Mesenchymal stem cell (in vitro differentiated cells and primary cell): ENCODE measurements at regions not wholly inside any gene's neighbourhood (a gene's known extent, or its start where the extent isn't known, plus 50 kb on each side); places are given as distances from the start of the nearest gene placed in this dataset.
"Not testable (repeated sequence)": the region's sequence is repeated elsewhere in the genome, so short reads cannot be mapped to it uniquely, and the experiment has no call there.

Experiments
- DNase-seq: peaks from one replicate; pipeline ENCODE4 v3.0.0-alpha.2; 2013
- H2AFZ ChIP-seq: one replicate; pipeline ENCODE4 v1.6.1; 2013; ENCODE audit warnings: low read depth, mild to moderate bottlenecking, control low read depth, inconsistent platforms, low read length, moderate library complexity
- H2AK5ac ChIP-seq: 2 replicates; pipeline ENCODE4 v1.6.1; 2013; ENCODE audit warnings: low read length, moderate library complexity, mild to moderate bottlenecking, inconsistent platforms; ENCODE audit not compliant: severe bottlenecking
- H2BK120ac ChIP-seq: one replicate; pipeline ENCODE4 v1.6.1; 2013; ENCODE audit warnings: low read depth, mild to moderate bottlenecking, inconsistent platforms, low read length, moderate library complexity
- H2BK12ac ChIP-seq, 2 experiments: one replicate each; pipeline ENCODE4 v1.6.1; 2013; ENCODE audit warnings: inconsistent platforms in 2 of 2, low read length in 2 of 2, mild to moderate bottlenecking in 2 of 2, moderate library complexity in 2 of 2, control low read depth in 1 of 2
- H2BK15ac ChIP-seq: one replicate; pipeline ENCODE4 v1.6.1; 2013; ENCODE audit warnings: mild to moderate bottlenecking, low read depth, inconsistent platforms; ENCODE audit not compliant: poor library complexity, severe bottlenecking
- H2BK5ac ChIP-seq: 2 replicates; pipeline ENCODE4 v1.6.1; 2013; ENCODE audit warnings: low read depth, mild to moderate bottlenecking, low read length, control low read depth, inconsistent platforms; ENCODE audit not compliant: poor library complexity, severe bottlenecking
- H3K14ac ChIP-seq, 2 experiments: one replicate each; pipeline ENCODE4 v1.6.1; 2013; ENCODE audit warnings: inconsistent platforms in 2 of 2, low read length in 2 of 2, control low read depth in 1 of 2, mild to moderate bottlenecking in 1 of 2, moderate library complexity in 1 of 2
- H3K18ac ChIP-seq, 2 experiments: one replicate each; pipeline ENCODE4 v1.6.1; 2013; ENCODE audit warnings: inconsistent platforms in 2 of 2, low read length in 2 of 2, control low read depth in 1 of 2, low read depth in 1 of 2, mild to moderate bottlenecking in 1 of 2
- H3K23ac ChIP-seq, 2 experiments: one replicate each; pipeline ENCODE4 v1.6.1; 2013; ENCODE audit warnings: inconsistent platforms in 2 of 2, low read length in 2 of 2, mild to moderate bottlenecking in 2 of 2, moderate library complexity in 2 of 2, control low read depth in 1 of 2
- H3K27ac ChIP-seq: 2 replicates; pipeline ENCODE4 v1.5.1; 2013; ENCODE audit warnings: mild to moderate bottlenecking, moderate library complexity, low read length, control low read depth, inconsistent platforms; ENCODE audit not compliant: poor library complexity, severe bottlenecking
- H3K27me3 ChIP-seq, 2 experiments: 2 replicates each; pipeline versions ENCODE4 v1.6.1 to v1.7.0; 2013; ENCODE audit warnings: low read length in 2 of 2, mild to moderate bottlenecking in 2 of 2, moderate library complexity in 2 of 2, control low read depth in 1 of 2, inconsistent platforms in 1 of 2; ENCODE audit not compliant: control insufficient read depth in 1 of 2, insufficient read depth in 1 of 2
- H3K36me3 ChIP-seq, 2 experiments: 2 replicates each; pipeline versions ENCODE4 v1.6.1 to v1.7.0; 2013; ENCODE audit warnings: low read length in 2 of 2, control low read depth in 1 of 2, inconsistent platforms in 1 of 2, low read depth in 1 of 2, mild to moderate bottlenecking in 1 of 2; ENCODE audit not compliant: insufficient read depth in 2 of 2, control insufficient read depth in 1 of 2
- H3K4ac ChIP-seq, 2 experiments: one replicate each; pipeline ENCODE4 v1.6.1; 2013; ENCODE audit warnings: inconsistent platforms in 2 of 2, low read length in 2 of 2, mild to moderate bottlenecking in 2 of 2, moderate library complexity in 2 of 2, control low read depth in 1 of 2, low read depth in 1 of 2
- H3K4me1 ChIP-seq: 2 replicates; pipeline ENCODE4 v1.6.1; 2013; ENCODE audit warnings: low read depth, low read length, control low read depth; ENCODE audit not compliant: control insufficient read depth, insufficient read depth
- H3K4me2 ChIP-seq: 2 replicates; pipeline ENCODE4 v1.6.1; 2013; ENCODE audit warnings: low read length, mild to moderate bottlenecking, inconsistent platforms; ENCODE audit not compliant: poor library complexity, severe bottlenecking
- H3K4me3 ChIP-seq, 2 experiments: 2 replicates each; pipeline versions ENCODE4 v1.5.1 to v1.7.0; 2013; ENCODE audit warnings: low read length in 2 of 2, mild to moderate bottlenecking in 2 of 2, control low read depth in 1 of 2, low read depth in 1 of 2; ENCODE audit not compliant: insufficient read depth in 1 of 2
- H3K79me1 ChIP-seq: replicated peaks from 2 replicates; pipeline ENCODE4 v1.6.1; 2013; ENCODE audit warnings: mild to moderate bottlenecking, control low read depth, low read length, inconsistent platforms; ENCODE audit not compliant: poor library complexity, severe bottlenecking
- H3K9ac ChIP-seq: 2 replicates; pipeline ENCODE4 v1.7.0; 2013; ENCODE audit warnings: mild to moderate bottlenecking, low read length, moderate library complexity
- H3K9me3 ChIP-seq: 2 replicates; pipeline ENCODE4 v1.7.0; 2013; ENCODE audit warnings: mild to moderate bottlenecking, low read length; ENCODE audit not compliant: control insufficient read depth
- H4K8ac ChIP-seq: one replicate; pipeline ENCODE4 v1.6.1; 2013; ENCODE audit warnings: inconsistent platforms, mild to moderate bottlenecking, low read length, moderate library complexity
- H4K91ac ChIP-seq: one replicate; pipeline ENCODE4 v1.6.1; 2013; ENCODE audit warnings: mild to moderate bottlenecking, low read length, inconsistent platforms
- WGBS: methylation state at CpG from one replicate; pipeline ENCODE4 v1.1.7; 2013; ENCODE audit warnings: mixed read lengths; 5-methylcytosine and 5-hydroxymethylcytosine counted together

GRCh38 chr3:3301476-3301875 lies 122.0 kb upstream of the CRBN start:
- Histone ChIP-seq H3K27me3 (no peaks in the 10 kb centered on the region), H2BK120ac (no peak overlapping the region), H2BK12ac (no peak overlapping the region), H3K9me3 (peaks cover 17% of the 10 kb centered on the region), H3K14ac (no peak overlapping the region), H4K8ac (no peak overlapping the region), H3K79me1 (no peaks in the 10 kb centered on the region), H3K4me2 (no peak overlapping the region), H3K4me3 (no peak overlapping the region), H2BK5ac (no peak overlapping the region), H2AFZ (no peak overlapping the region), H3K36me3 (no peaks in the 10 kb centered on the region), H3K23ac (no peak overlapping the region), H2AK5ac (no peak overlapping the region), H3K18ac (no peak overlapping the region), H3K27ac (no peak overlapping the region), H3K9ac (no peak overlapping the region), H2BK15ac (no peak overlapping the region), H3K4me1 (no peaks in the 10 kb centered on the region), H3K4ac (no peak overlapping the region), H4K91ac (no peak overlapping the region)
- 14% methylated on average over 1 of the region's 1 CpG for WGBS
- no peak for DNase-seq

DNA sequence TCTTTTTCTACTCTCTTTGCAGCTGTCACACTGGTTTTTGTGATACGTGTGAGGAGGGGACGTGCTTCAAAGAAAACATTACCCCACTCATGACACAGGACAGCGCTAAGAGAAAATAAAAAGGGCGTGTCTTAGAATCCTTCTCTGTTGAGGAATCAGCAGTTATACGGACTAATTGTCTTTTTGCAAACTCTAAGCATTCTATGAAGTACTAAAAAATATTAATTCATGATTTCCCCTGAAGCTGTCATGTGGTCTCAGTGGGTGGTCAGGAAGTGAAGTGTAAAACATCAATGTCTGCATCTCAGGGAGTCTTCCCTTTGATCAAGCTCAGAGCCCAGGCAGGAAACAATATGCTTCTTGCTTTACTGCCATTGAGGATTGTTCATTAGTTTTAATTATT lies 117.5 kb upstream of the CRBN start:
- H3K4me2 ChIP-seq: no peak overlapping the region
- WGBS: 75% methylated on average over 1 of the region's 5 CpGs
- H4K91ac ChIP-seq: no peak overlapping the region
- H3K27ac ChIP-seq: no peak overlapping the region
- H2AK5ac ChIP-seq: no peak overlapping the region
- H2BK12ac ChIP-seq: no peak overlapping the region
- DNase-seq: no peak
- H2BK120ac ChIP-seq: no peak overlapping the region
- no peaks in the 10 kb centered on the region for H3K4me1 ChIP-seq
- no peak overlapping the region for H3K23ac ChIP-seq
- no peak overlapping the region for H3K14ac ChIP-seq
- no peaks in the 10 kb centered on the region for H3K27me3 ChIP-seq
- H2AFZ ChIP-seq: no peak overlapping the region
- H2BK15ac ChIP-seq: no peak overlapping the region
- H3K4ac ChIP-seq: no peak overlapping the region
- H3K18ac ChIP-seq: no peak overlapping the region
- no peak overlapping the region for H2BK5ac ChIP-seq
- H3K9ac ChIP-seq: no peak overlapping the region
- H3K9me3 ChIP-seq: peaks cover 26% of the 10 kb centered on the region
- no peak overlapping the region for H3K4me3 ChIP-seq
- no peak overlapping the region for H4K8ac ChIP-seq
- H3K79me1 ChIP-seq: no peaks in the 10 kb centered on the region
- H3K36me3 ChIP-seq: no peaks in the 10 kb centered on the region

GRCh38 chr3:3295586-3295985 lies 116.1 kb upstream of the CRBN start:
- H4K8ac ChIP-seq: no peak overlapping the region
- H2BK12ac ChIP-seq: no peak overlapping the region
- H2AK5ac ChIP-seq: no peak overlapping the region
- no peak overlapping the region for H3K27ac ChIP-seq
- no peaks in the 10 kb centered on the region for H3K4me1 ChIP-seq
- H3K14ac ChIP-seq: no peak overlapping the region
- H3K27me3 ChIP-seq: no peaks in the 10 kb centered on the region
- no peak for DNase-seq
- no peak overlapping the region for H3K4me3 ChIP-seq
- no peaks in the 10 kb centered on the region for H3K79me1 ChIP-seq
- peaks cover 31% of the 10 kb centered on the region for H3K9me3 ChIP-seq
- H3K23ac ChIP-seq: no peak overlapping the region
- no peak overlapping the region for H2BK120ac ChIP-seq
- no peak overlapping the region for H3K18ac ChIP-seq
- no peak overlapping the region for H3K4me2 ChIP-seq
- no peak overlapping the region for H3K4ac ChIP-seq
- no CpG with 5 or more reads among the region's 1 CpG for WGBS
- no peak overlapping the region for H2BK15ac ChIP-seq
- H3K9ac ChIP-seq: no peak overlapping the region
- no peak overlapping the region for H2AFZ ChIP-seq
- no peaks in the 10 kb centered on the region for H3K36me3 ChIP-seq
- H4K91ac ChIP-seq: no peak overlapping the region
- no peak overlapping the region for H2BK5ac ChIP-seq

- not testable (repeated sequence) for H2AFZ ChIP-seq, H3K9ac ChIP-seq, DNase-seq, H3K4me3 ChIP-seq, H2BK15ac ChIP-seq, H3K23ac ChIP-seq, H2BK120ac ChIP-seq, H2BK5ac ChIP-seq, H3K36me3 ChIP-seq, H3K27ac ChIP-seq, H3K14ac ChIP-seq, H3K27me3 ChIP-seq, H3K18ac ChIP-seq, H3K4me1 ChIP-seq, H3K4ac ChIP-seq, H3K4me2 ChIP-seq, H4K91ac ChIP-seq, H3K79me1 ChIP-seq, H2AK5ac ChIP-seq, H4K8ac ChIP-seq, H2BK12ac ChIP-seq
- peaks cover 27% of the 10 kb centered on the region for H3K9me3 ChIP-seq
- 48% methylated on average over 2 of the region's 3 CpGs for WGBS
These were observed 112.3 kb upstream of the CRBN start for GRCh38 chr3:3291756-3292283.
